GM23248 (cell line): ENCODE measurements at regions not wholly inside any gene's neighbourhood (a gene's known extent, or its start where the extent isn't known, plus 50 kb on each side); places are given as distances from the start of the nearest gene placed in this dataset. TPM values are rescaled to one million over a fixed set of nuclear protein-coding genes. Genes with fewer than 3 reads are reported as not detected.

Source experiments
- DNase-seq: peaks from one replicate; pipeline ENCODE4 v3.0.0-alpha.2; 2015
- H2AFZ ChIP-seq: fragments of 200-600 bp; sonication (generic); 2 replicates; pipeline ENCODE4 v1.6.1; 2016; ENCODE audit warnings: antibody characterized with exemption
- H3F3A ChIP-seq: fragments of 200-600 bp; sonication (generic); 2 replicates; pipeline ENCODE4 v1.6.1; 2016; ENCODE audit warnings: mild to moderate bottlenecking, antibody characterized with exemption, mixed run types; ENCODE audit not compliant: insufficient read depth
- H3K27ac ChIP-seq: fragments of 200-600 bp; sonication (generic); 2 replicates; pipeline ENCODE4 v1.5.1; 2016; ENCODE audit warnings: mild to moderate bottlenecking
- H3K27me3 ChIP-seq: fragments of 200-600 bp; sonication (generic); replicated peaks from 2 replicates; pipeline ENCODE4 v1.6.1; 2016; ENCODE audit warnings: mild to moderate bottlenecking; ENCODE audit not compliant: insufficient read depth
- H3K36me3 ChIP-seq: fragments of 200-600 bp; sonication (generic); 2 replicates; pipeline ENCODE4 v1.6.1; 2016; ENCODE audit warnings: low read depth, mild to moderate bottlenecking
- H3K4me1 ChIP-seq: fragments of 200-600 bp; sonication (generic); 2 replicates; pipeline ENCODE4 v1.6.1; 2016; ENCODE audit warnings: mild to moderate bottlenecking; ENCODE audit not compliant: insufficient read depth
- H3K4me2 ChIP-seq: fragments of 200-600 bp; sonication (generic); one replicate; pipeline ENCODE4 v1.6.1; 2016; ENCODE audit warnings: mild to moderate bottlenecking; ENCODE audit not compliant: unreplicated experiment
- H3K4me3 ChIP-seq: fragments of 200-600 bp; sonication (generic); 2 replicates; pipeline ENCODE4 v1.5.1; 2016; ENCODE audit warnings: mild to moderate bottlenecking
- H3K79me2 ChIP-seq: fragments of 200-600 bp; sonication (generic); 2 replicates; pipeline ENCODE4 v1.6.1; 2016; ENCODE audit warnings: mild to moderate bottlenecking; ENCODE audit not compliant: insufficient read depth
- H3K9ac ChIP-seq: fragments of 200-600 bp; sonication (generic); 2 replicates; pipeline ENCODE4 v1.6.1; 2016; ENCODE audit warnings: mild to moderate bottlenecking
- H3K9me2 ChIP-seq: fragments of 200-600 bp; sonication (generic); 2 replicates; pipeline ENCODE4 v1.6.1; 2016; ENCODE audit warnings: mixed run types, mild to moderate bottlenecking, moderate library complexity; ENCODE audit not compliant: insufficient read depth
- H3K9me3 ChIP-seq: fragments of 200-600 bp; sonication (generic); one replicate; pipeline ENCODE4 v1.6.1; 2017; ENCODE audit warnings: low read depth
- H4K20me1 ChIP-seq: fragments of 200-600 bp; sonication (generic); 2 replicates; pipeline ENCODE4 v1.6.0; 2016; ENCODE audit not compliant: insufficient read depth
- EZH2 ChIP-seq: fragments of 200-600 bp; sonication (generic); IDR thresholded peaks from 2 replicates; pipeline ENCODE4 v1.6.1; 2018; ENCODE audit warnings: antibody characterized with exemption, mild to moderate bottlenecking; ENCODE audit not compliant: insufficient read depth, poor library complexity, severe bottlenecking
- EZH2phosphoT487 ChIP-seq: fragments of 200-600 bp; sonication (generic); IDR thresholded peaks from 2 replicates; pipeline ENCODE4 v1.6.1; 2018; ENCODE audit warnings: antibody characterized with exemption, moderate library complexity, mild to moderate bottlenecking, low read depth; ENCODE audit not compliant: insufficient read depth
- WGBS, 2 experiments: methylation state at CpG; one replicate each; pipeline ENCODE4 v1.1.6; 2015 to 2017; ENCODE audit warnings: low lambda C conversion rate in 2 of 2, low coverage in 1 of 2; ENCODE audit errors: missing lambda C conversion rate in 2 of 2; 5-methylcytosine and 5-hydroxymethylcytosine counted together
- in situ Hi-C: fragments of 300-500 bp; cut with MboI; formaldehyde crosslinking; loops from 2 replicates; pipeline ENCODE4 v1.15.0; 2020
- small RNA-seq: library from RNA; depleted of rRNA; stranded (forward); fragments of <200 nt; gene quantifications from one replicate; pipeline ENCODE3, GENCODE V24; 2014; ENCODE audit warnings: low read depth, low replicate concordance

DNA sequence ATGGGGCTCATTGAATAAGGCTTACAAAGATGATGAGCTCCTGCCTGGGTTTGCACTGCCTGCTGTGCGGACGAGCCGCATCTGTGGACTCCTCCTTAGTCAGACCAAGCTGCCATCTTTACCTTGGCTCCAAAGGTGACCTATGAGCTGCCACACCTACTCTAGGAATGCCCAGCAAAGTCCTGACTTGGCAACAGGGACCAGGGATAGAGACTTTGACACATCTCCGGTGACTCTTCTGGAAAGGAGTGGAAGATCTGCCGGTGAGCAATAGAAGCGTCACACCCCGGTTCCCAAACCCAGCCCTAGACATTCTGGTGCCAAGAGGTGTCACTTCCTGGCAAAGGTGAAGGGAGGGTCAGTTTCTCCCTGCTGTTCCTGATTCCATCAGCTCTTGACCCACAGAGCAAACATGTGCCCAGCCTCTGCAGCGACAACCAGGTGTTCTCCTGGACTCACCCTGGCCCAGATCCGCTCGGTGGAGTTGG, 50.2 kb upstream of the GTF3A start:
- H3K27me3 ChIP-seq: peaks cover 17% of the 10 kb centered on the region
- peak; percentile 26 for DNase-seq
- H3K4me3 ChIP-seq: no peak overlapping the region
- no peaks in the 10 kb centered on the region for H3K36me3 ChIP-seq
- no peaks in the 10 kb centered on the region for H3K4me1 ChIP-seq
- H3K9me2 ChIP-seq: no peaks in the 10 kb centered on the region
- H4K20me1 ChIP-seq: no peaks in the 10 kb centered on the region
- in situ Hi-C loops: no loop called here
- WGBS, 2 experiments: 54 to 58% methylated on average over 10 of the region's 10 CpGs
- H3K9ac ChIP-seq: no peak overlapping the region
- H3F3A ChIP-seq: peaks cover 7% of the 10 kb centered on the region; the same call in 1 of the 2 replicates
- H2AFZ ChIP-seq: no peak overlapping the region; the same call in 1 of the 2 replicates
- H3K27ac ChIP-seq: no peak overlapping the region
- H3K9me3 ChIP-seq: no peaks in the 10 kb centered on the region
- no peak for TF ChIP-seq EZH2
- no peak for TF ChIP-seq EZH2phosphoT487
- H3K4me2 ChIP-seq: peak overlapping the region; percentile 38
- H3K79me2 ChIP-seq: no peaks in the 10 kb centered on the region

Small RNAs in the stretch of these regions (small RNA-seq; reads per million reads assigned to genes)
- gene RNU6-70P: not detected
